ENCODE measurements at regions not wholly inside any gene's neighbourhood (a gene's known extent, or its start where the extent isn't known, plus 50 kb on each side); places are given as distances from the start of the nearest gene placed in this dataset.

GRCh38 chr4:177951026-177951425 is 508.8 kb upstream of the AGA start:
- BruUV-seq (replicated peaks): no TSS peak
- CTCF ChIA-PET (ENCODE audit: low intra/inter-chr PET ratio, low total read pairs): no interaction called here

More at GRCh38 chr4:177951026-177951425, 508.8 kb upstream of the AGA start:
- H3K36me3 ChIP-seq (replicated peaks in 1 of 2; ENCODE audit: control insufficient read depth in 1 of 2, insufficient read depth in 2 of 2, low read length in 2 of 2): no peaks in the 10 kb centered on the region
- H3K27me3 ChIP-seq (ENCODE audit: control insufficient read depth in 1 of 2, insufficient read depth in 2 of 2, low read length in 2 of 2): no peaks in the 10 kb centered on the region; a peak in 1 of 5 replicates
- FAIRE-seq: no peak
- intact Hi-C loops (cut with micrococcal nuclease; ENCODE audit: unreplicated experiment): no loop called here
- POLR2A ChIA-PET: no interaction called here
- no peak overlapping the region for H3K9ac ChIP-seq (ENCODE audit: insufficient read depth, low read depth, low read length)
- H3K27ac ChIP-seq (ENCODE audit: extremely low read length, insufficient read depth, low read length): no peak overlapping the region
- in situ Hi-C loops (cut with HindIII; ENCODE audit: extremely low pct_ligation_motif_present, low pct_unique_long_range_greater_than_20kb): no loop called here
- no peaks in the 10 kb centered on the region for H3K79me2 ChIP-seq (ENCODE audit: insufficient read depth, low read length)
- WGBS (ENCODE audit: low lambda C conversion rate): 6% methylated on average over 2 of the region's 2 CpGs
- TF ChIP-seq ZNF556 (CRISPR knock-in tag; IDR thresholded peaks at IDR 0.05; ENCODE audit: borderline replicate concordance) (no peak), ZNF713 (CRISPR knock-in tag; IDR thresholded peaks at IDR 0.05) (no peak), CREB1 (IDR thresholded peaks at IDR 0.05) (peak; percentile 90), CREB1 (CRISPR knock-in tag; IDR thresholded peaks at IDR 0.05) (no peak), ZNF274 (CRISPR knock-in tag; IDR thresholded peaks at IDR 0.05) (no peak), ERF (CRISPR knock-in tag; IDR thresholded peaks at IDR 0.05) (no peak), MAFF (IDR thresholded peaks at IDR 0.05; ENCODE audit: low read depth, low read length) (no peak), KDM6A (CRISPR knock-in tag; IDR thresholded peaks at IDR 0.05; ENCODE audit: low read depth) (no peak), ZNF18 (CRISPR knock-in tag; IDR thresholded peaks at IDR 0.05; ENCODE audit: insufficient replicate concordance) (no peak), ZNF747 (CRISPR knock-in tag; IDR thresholded peaks at IDR 0.05; ENCODE audit: borderline replicate concordance) (no peak), SYNCRIP (IDR thresholded peaks at IDR 0.05; ENCODE audit: insufficient read depth, low read depth, low read length) (no peak), ATF7 (IDR thresholded peaks at IDR 0.05) (peak; percentile 91), ATF7 (CRISPR knock-in tag; IDR thresholded peaks at IDR 0.05) (no peak), ZNF766 (CRISPR knock-in tag; IDR thresholded peaks at IDR 0.05; ENCODE audit: borderline replicate concordance) (no peak)
- TF ChIP-seq, protein P1, sequence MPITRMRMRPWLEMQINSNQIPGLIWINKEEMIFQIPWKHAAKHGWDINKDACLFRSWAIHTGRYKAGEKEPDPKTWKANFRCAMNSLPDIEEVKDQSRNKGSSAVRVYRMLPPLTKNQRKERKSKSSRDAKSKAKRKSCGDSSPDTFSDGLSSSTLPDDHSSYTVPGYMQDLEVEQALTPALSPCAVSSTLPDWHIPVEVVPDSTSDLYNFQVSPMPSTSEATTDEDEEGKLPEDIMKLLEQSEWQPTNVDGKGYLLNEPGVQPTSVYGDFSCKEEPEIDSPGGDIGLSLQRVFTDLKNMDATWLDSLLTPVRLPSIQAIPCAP (CRISPR knock-in tag; IDR thresholded peaks at IDR 0.05; ENCODE audit: low read depth): no peak
- TF ChIP-seq, protein P2, sequence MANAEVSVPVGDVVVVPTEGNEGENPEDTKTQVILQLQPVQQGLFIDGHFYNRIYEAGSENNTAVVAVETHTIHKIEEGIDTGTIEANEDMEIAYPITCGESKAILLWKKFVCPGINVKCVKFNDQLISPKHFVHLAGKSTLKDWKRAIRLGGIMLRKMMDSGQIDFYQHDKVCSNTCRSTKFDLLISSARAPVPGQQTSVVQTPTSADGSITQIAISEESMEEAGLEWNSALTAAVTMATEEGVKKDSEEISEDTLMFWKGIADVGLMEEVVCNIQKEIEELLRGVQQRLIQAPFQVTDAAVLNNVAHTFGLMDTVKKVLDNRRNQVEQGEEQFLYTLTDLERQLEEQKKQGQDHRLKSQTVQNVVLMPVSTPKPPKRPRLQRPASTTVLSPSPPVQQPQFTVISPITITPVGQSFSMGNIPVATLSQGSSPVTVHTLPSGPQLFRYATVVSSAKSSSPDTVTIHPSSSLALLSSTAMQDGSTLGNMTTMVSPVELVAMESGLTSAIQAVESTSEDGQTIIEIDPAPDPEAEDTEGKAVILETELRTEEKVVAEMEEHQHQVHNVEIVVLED (CRISPR knock-in tag; IDR thresholded peaks at IDR 0.05; ENCODE audit: borderline replicate concordance): no peak
- no peak for DNase-seq (ENCODE audit: low spot score)
- H3K4me3 ChIP-seq (replicated peaks in 1 of 3; ENCODE audit: insufficient read depth in 1 of 3, low read depth in 2 of 3, low read length in 3 of 3): no peak overlapping the region
- ATAC-seq: no peak
- H3K4me1 ChIP-seq (ENCODE audit: insufficient read depth, low read length): no peaks in the 10 kb centered on the region
- peaks cover 5% of the 10 kb centered on the region; the same call in 1 of the 2 replicates for H3K9me3 ChIP-seq (ENCODE audit: low read length)
- H2AFZ ChIP-seq (ENCODE audit: low read length): no peak overlapping the region
- no peak overlapping the region for H3K4me2 ChIP-seq (ENCODE audit: low read depth, low read length)
- no peaks in the 10 kb centered on the region for H4K20me1 ChIP-seq (ENCODE audit: insufficient read depth, low read length)

Data from HepG2 (cell line).